GM08714 (cell line): ENCODE measurements at regions not wholly inside any gene's neighbourhood (a gene's known extent, or its start where the extent isn't known, plus 50 kb on each side); places are given as distances from the start of the nearest gene placed in this dataset.

ENCODE experiments used
- H3K4me3 ChIP-seq: fragments of 200-500 bp; sonication (Bioruptor generic); 2 replicates; pipeline ENCODE4 v1.5.1; 2014; ENCODE audit warnings: mild to moderate bottlenecking, low read length, inconsistent platforms
- ZNF274 ChIP-seq: IDR thresholded peaks from 2 replicates; pipeline ENCODE4 v1.6.1; 2012; ENCODE audit warnings: mild to moderate bottlenecking, low read depth, low read length

GRCh38 chr5:5705010-5705409 lies 282.5 kb downstream of the ICE1 start:
- no peak for TF ChIP-seq ZNF274
- no peak overlapping the region for H3K4me3 ChIP-seq

- no peak for TF ChIP-seq ZNF274
- no peak overlapping the region for H3K4me3 ChIP-seq
Measured at GRCh38 chr5:5704352-5704751, 281.9 kb downstream of the ICE1 start.

- no peak overlapping the region for H3K4me3 ChIP-seq
- no peak for TF ChIP-seq ZNF274
Measured at GRCh38 chr5:5702934-5703333, 280.5 kb downstream of the ICE1 start.

DNA sequence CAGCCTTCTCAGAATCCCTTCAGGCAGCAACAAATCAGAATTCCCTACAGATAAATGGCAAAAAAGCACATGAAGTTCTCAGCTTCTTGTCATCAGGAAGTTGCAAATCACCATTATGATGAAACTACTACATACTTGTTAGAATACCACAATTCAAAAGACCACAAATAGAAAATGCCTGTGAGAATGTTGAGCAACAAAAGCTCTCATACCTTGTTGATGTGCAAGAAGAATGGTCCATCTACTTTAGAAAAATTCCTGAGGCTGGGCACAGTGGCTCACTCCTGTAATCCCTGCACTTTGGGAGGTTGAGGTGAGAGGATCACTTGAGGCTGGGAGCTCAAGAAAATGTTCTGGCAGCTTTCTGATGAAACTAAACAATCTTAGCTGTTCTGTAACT lies 278.1 kb downstream of the ICE1 start:
- no peak for TF ChIP-seq ZNF274

GRCh38 chr5:5699062-5699461 lies 276.6 kb downstream of the ICE1 start:
- no peak for TF ChIP-seq ZNF274
- no peak overlapping the region for H3K4me3 ChIP-seq

More for the DNA sequence above, 278.1 kb downstream of the ICE1 start:
- H3K4me3 ChIP-seq = no peak overlapping the region

GRCh38 chr5:5695266-5695665 lies 272.8 kb downstream of the ICE1 start:
- no peak overlapping the region for H3K4me3 ChIP-seq
- no peak for TF ChIP-seq ZNF274

DNA sequence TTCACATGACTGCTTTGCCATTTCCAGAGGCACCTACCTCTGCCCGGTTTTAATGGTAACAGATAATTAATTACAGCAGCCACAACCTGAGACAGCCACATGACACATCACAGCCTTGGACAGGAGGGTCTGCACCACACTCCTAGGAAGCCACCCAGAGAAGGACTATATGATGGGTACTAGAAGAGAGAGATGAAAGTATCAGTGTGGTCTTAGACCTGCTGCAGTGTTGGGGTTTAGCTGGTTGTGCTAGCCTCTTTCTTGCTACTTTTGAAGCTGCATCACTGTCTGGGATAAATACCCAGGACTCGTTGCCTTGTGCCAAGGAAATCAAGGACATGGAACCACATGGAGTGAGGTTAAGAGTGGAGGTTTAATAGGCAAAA lies 266.4 kb downstream of the ICE1 start:
- no peak overlapping the region for H3K4me3 ChIP-seq
- no peak for TF ChIP-seq ZNF274

DNA sequence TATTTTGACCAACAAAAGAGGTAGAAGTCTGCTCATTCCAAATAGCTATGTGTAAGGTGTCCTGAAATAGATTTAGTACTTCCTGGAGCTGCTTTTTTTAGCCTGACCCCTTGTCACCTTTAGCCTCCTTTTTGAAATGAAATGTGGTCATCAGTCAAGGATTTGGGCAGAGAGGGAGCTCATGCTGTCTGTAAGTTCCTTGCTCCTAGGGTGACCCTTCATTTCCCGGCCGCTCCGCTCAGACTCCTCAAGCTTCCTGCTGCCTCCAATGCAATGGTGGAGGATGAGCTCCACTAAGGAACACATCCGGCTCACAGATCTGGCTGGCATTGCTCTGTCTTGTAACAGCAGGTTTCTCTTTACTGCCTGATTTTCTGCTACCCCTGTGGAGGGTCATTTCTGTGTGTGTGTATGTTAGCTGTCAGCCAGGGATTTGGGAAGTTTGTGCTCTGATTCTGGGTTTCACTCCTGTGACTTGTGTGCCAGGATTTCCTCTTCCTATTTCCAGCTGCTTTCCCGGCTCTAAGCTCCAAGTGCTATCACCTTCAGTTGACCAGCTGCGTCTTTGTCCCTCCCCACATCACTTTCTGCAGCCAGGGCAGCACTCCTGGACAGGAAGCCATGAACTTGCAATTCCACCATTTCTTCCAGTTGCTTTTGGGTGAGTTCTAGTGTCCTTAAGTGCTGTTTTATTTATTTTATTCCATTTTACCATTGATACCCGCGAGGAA lies 265.9 kb downstream of the ICE1 start:
- TF ChIP-seq ZNF274 = no peak
- H3K4me3 ChIP-seq = no peak overlapping the region

- TF ChIP-seq ZNF274 = no peak
- H3K4me3 ChIP-seq = no peak overlapping the region
Measured at GRCh38 chr5:5687113-5687512, 264.6 kb downstream of the ICE1 start.

GRCh38 chr5:5686356-5686755 lies 263.9 kb downstream of the ICE1 start:
- no peak overlapping the region for H3K4me3 ChIP-seq
- no peak for TF ChIP-seq ZNF274

DNA sequence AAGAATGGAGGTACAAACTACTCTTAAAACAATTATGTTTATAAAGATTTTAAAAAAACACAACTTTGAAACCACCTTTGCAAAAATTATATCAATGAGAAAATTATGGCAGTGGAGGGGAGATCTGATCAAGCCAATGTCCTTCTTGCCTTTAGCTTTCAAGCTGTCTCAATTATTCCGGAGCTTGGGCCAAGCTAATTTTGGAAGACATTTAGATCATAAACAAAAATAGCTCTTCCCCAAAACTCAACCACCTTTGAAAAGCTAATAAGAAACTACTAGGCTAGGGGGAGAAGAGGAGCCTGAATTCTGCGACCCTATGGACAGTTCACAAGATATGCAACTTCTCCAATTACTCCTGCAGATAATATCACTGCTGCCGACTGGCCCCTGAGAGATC lies 263.3 kb downstream of the ICE1 start:
- no peak overlapping the region for H3K4me3 ChIP-seq
- TF ChIP-seq ZNF274 = no peak

GRCh38 chr5:5683174-5683573 lies 260.7 kb downstream of the ICE1 start:
- H3K4me3 ChIP-seq = no peak overlapping the region
- no peak for TF ChIP-seq ZNF274

DNA sequence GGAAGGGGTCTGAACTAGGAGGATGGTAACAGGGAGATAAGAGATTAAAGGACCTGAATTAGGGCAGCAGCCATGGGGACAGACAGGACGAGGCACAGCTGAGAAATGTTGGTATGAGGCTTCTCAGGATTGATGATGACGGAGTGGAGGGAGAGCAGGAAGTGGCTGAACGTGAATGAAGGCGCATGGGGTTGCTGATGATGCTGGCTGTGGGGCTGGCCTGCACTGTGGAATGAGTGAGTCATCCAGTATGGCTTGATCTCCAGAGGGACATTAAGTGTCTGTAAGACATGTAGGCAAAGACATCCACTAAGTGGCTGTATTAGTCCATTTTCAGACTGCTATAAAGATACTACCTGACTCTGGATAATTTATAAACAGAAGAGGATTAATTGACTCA lies 256.4 kb downstream of the ICE1 start:
- no peak overlapping the region for H3K4me3 ChIP-seq
- TF ChIP-seq ZNF274 = no peak

- H3K4me3 ChIP-seq = no peak overlapping the region
- TF ChIP-seq ZNF274 = no peak
Measured at GRCh38 chr5:5677738-5678137, 255.3 kb downstream of the ICE1 start.

GRCh38 chr5:5676218-5676617 lies 253.7 kb downstream of the ICE1 start:
- H3K4me3 ChIP-seq = no peak overlapping the region
- TF ChIP-seq ZNF274 = no peak

GRCh38 chr5:5675511-5675910 lies 253.0 kb downstream of the ICE1 start:
- no peak for TF ChIP-seq ZNF274
- H3K4me3 ChIP-seq = no peak overlapping the region

- H3K4me3 ChIP-seq = no peak overlapping the region
- no peak for TF ChIP-seq ZNF274
Measured at GRCh38 chr5:5671823-5672222, 249.3 kb downstream of the ICE1 start.
